ENCODE measurements at regions not wholly inside any gene's neighbourhood (a gene's known extent, or its start where the extent isn't known, plus 50 kb on each side); places are given as distances from the start of the nearest gene placed in this dataset.

DNA sequence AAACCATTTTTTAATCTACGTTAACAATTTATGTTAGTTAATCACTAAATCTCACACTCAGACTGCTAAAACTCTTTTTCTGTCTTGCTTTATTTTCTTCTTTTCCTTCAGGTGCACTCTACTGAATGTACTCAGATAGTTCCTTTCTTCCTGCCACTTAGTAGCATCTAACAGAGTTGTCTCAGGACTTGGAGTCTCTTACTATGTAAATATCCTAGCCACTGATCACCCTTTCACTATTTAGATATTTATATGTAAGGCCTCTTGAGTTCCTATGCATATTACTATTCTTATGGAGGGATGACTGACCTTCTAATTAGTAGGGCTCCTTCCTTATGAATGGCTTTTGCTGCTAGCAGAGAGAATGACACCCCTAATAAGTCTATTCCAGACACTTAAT, 586.3 kb downstream of the RERGL start:
- no peaks in the 10 kb centered on the region for H3K79me2 ChIP-seq (replicated peaks; ENCODE audit: insufficient read depth, low read length)
- no peaks in the 10 kb centered on the region for H3K27me3 ChIP-seq (ENCODE audit: insufficient read depth, low read depth, low read length)
- no peak overlapping the region for H3K9ac ChIP-seq (ENCODE audit: low read length)
- TF ChIP-seq MXI1 (conservative IDR thresholded peaks at IDR 0.05; ENCODE audit: poor library complexity, severe bottlenecking) (no peak), TAF1 (IDR thresholded peaks at IDR 0.05; ENCODE audit: low read depth) (no peak), EP300 (conservative IDR thresholded peaks at IDR 0.05; ENCODE audit: poor library complexity, severe bottlenecking) (no peak), RAD21 (conservative IDR thresholded peaks at IDR 0.05) (no peak), SMC3 (conservative IDR thresholded peaks at IDR 0.05; ENCODE audit: poor library complexity) (no peak), EZH2 (IDR thresholded peaks at IDR 0.05; ENCODE audit: borderline replicate concordance, insufficient read depth, low read length, poor library complexity, severe bottlenecking) (no peak), POLR2AphosphoS5 (IDR thresholded peaks at IDR 0.05) (no peak)
- TF ChIP-seq, protein P1, sequence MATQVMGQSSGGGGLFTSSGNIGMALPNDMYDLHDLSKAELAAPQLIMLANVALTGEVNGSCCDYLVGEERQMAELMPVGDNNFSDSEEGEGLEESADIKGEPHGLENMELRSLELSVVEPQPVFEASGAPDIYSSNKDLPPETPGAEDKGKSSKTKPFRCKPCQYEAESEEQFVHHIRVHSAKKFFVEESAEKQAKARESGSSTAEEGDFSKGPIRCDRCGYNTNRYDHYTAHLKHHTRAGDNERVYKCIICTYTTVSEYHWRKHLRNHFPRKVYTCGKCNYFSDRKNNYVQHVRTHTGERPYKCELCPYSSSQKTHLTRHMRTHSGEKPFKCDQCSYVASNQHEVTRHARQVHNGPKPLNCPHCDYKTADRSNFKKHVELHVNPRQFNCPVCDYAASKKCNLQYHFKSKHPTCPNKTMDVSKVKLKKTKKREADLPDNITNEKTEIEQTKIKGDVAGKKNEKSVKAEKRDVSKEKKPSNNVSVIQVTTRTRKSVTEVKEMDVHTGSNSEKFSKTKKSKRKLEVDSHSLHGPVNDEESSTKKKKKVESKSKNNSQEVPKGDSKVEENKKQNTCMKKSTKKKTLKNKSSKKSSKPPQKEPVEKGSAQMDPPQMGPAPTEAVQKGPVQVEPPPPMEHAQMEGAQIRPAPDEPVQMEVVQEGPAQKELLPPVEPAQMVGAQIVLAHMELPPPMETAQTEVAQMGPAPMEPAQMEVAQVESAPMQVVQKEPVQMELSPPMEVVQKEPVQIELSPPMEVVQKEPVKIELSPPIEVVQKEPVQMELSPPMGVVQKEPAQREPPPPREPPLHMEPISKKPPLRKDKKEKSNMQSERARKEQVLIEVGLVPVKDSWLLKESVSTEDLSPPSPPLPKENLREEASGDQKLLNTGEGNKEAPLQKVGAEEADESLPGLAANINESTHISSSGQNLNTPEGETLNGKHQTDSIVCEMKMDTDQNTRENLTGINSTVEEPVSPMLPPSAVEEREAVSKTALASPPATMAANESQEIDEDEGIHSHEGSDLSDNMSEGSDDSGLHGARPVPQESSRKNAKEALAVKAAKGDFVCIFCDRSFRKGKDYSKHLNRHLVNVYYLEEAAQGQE (IDR thresholded peaks at IDR 0.05; ENCODE audit: borderline replicate concordance), result no peak
- TF ChIP-seq, protein P2, sequence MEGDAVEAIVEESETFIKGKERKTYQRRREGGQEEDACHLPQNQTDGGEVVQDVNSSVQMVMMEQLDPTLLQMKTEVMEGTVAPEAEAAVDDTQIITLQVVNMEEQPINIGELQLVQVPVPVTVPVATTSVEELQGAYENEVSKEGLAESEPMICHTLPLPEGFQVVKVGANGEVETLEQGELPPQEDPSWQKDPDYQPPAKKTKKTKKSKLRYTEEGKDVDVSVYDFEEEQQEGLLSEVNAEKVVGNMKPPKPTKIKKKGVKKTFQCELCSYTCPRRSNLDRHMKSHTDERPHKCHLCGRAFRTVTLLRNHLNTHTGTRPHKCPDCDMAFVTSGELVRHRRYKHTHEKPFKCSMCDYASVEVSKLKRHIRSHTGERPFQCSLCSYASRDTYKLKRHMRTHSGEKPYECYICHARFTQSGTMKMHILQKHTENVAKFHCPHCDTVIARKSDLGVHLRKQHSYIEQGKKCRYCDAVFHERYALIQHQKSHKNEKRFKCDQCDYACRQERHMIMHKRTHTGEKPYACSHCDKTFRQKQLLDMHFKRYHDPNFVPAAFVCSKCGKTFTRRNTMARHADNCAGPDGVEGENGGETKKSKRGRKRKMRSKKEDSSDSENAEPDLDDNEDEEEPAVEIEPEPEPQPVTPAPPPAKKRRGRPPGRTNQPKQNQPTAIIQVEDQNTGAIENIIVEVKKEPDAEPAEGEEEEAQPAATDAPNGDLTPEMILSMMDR (IDR thresholded peaks at IDR 0.05; ENCODE audit: poor library complexity, severe bottlenecking), result no peak
- no peaks in the 10 kb centered on the region for H3K9me3 ChIP-seq (ENCODE audit: low read length)
- H3F3A ChIP-seq (ENCODE audit: insufficient read depth, low read length, poor library complexity, severe bottlenecking), result no peaks in the 10 kb centered on the region
- H3K36me3 ChIP-seq (ENCODE audit: insufficient read depth, low read length), result no peaks in the 10 kb centered on the region
- no peak overlapping the region for H3K4me3 ChIP-seq (ENCODE audit: low read length)
- no peak overlapping the region for H3K27ac ChIP-seq (ENCODE audit: low read length)
- H2AFZ ChIP-seq (ENCODE audit: low read depth, low read length), result no peak overlapping the region
- H4K20me1 ChIP-seq (ENCODE audit: insufficient read depth), result no peaks in the 10 kb centered on the region
- H3K9me2 ChIP-seq (ENCODE audit: insufficient read depth, low read length), result no peaks in the 10 kb centered on the region
- H3K4me2 ChIP-seq (ENCODE audit: low read length), result no peak overlapping the region

DNA sequence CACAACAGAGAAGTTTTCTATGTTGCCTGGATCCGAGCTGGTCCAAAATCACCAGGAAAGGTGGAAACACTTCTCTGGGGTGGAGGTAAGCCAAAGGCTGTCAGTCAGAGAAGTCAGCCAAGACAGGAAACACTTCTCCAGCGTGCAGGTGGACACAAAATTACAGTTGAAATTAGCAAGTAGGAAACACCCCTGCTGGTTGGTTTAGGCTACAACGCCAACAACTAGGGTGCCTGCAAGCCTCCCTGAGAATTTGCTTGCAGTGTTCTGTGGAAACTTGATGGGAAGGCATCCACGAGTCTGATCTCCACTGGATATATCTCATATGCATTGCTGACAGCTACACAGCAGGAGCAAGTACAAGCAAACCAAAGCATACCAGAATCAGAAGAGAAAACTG, 600.5 kb downstream of the RERGL start:
- no peak overlapping the region for H2AFZ ChIP-seq (ENCODE audit: low read depth, low read length)
- no peaks in the 10 kb centered on the region for H3F3A ChIP-seq (ENCODE audit: insufficient read depth, low read length, poor library complexity, severe bottlenecking)
- H3K36me3 ChIP-seq (ENCODE audit: insufficient read depth, low read length), result no peaks in the 10 kb centered on the region
- no peak for TF ChIP-seq POLR2AphosphoS5 (IDR thresholded peaks at IDR 0.05)
- no peak for TF ChIP-seq EZH2 (IDR thresholded peaks at IDR 0.05; ENCODE audit: borderline replicate concordance, insufficient read depth, low read length, poor library complexity, severe bottlenecking)
- TF ChIP-seq, protein P1 (IDR thresholded peaks at IDR 0.05; ENCODE audit: borderline replicate concordance), result no peak
- TF ChIP-seq EP300 (conservative IDR thresholded peaks at IDR 0.05; ENCODE audit: poor library complexity, severe bottlenecking), result no peak
- TF ChIP-seq, protein P2 (IDR thresholded peaks at IDR 0.05; ENCODE audit: poor library complexity, severe bottlenecking), result no peak
- no peak for TF ChIP-seq TAF1 (IDR thresholded peaks at IDR 0.05; ENCODE audit: low read depth)
- no peak for TF ChIP-seq RAD21 (conservative IDR thresholded peaks at IDR 0.05)
- no peak for TF ChIP-seq MXI1 (conservative IDR thresholded peaks at IDR 0.05; ENCODE audit: poor library complexity, severe bottlenecking)
- TF ChIP-seq SMC3 (conservative IDR thresholded peaks at IDR 0.05; ENCODE audit: poor library complexity), result no peak
- H3K9ac ChIP-seq (ENCODE audit: low read length), result no peak overlapping the region
- H3K9me3 ChIP-seq (ENCODE audit: low read length), result no peaks in the 10 kb centered on the region
- no peak overlapping the region for H3K4me3 ChIP-seq (ENCODE audit: low read length)
- no peaks in the 10 kb centered on the region for H3K27me3 ChIP-seq (ENCODE audit: insufficient read depth, low read depth, low read length)
- no peak overlapping the region for H3K27ac ChIP-seq (ENCODE audit: low read length)
- H3K79me2 ChIP-seq (replicated peaks; ENCODE audit: insufficient read depth, low read length), result no peaks in the 10 kb centered on the region
- H4K20me1 ChIP-seq (ENCODE audit: insufficient read depth), result no peaks in the 10 kb centered on the region
- H3K9me2 ChIP-seq (ENCODE audit: insufficient read depth, low read length), result no peaks in the 10 kb centered on the region
- no peak overlapping the region for H3K4me2 ChIP-seq (ENCODE audit: low read length)

All from neural cell (in vitro differentiated cells).